Neural crest cell (in vitro differentiated cells): ENCODE measurements at regions not wholly inside any gene's neighbourhood (a gene's known extent, or its start where the extent isn't known, plus 50 kb on each side); places are given as distances from the start of the nearest gene placed in this dataset.

ENCODE experiments used
- DNase-seq: peaks from one replicate; pipeline ENCODE4 v3.0.0; 2021; ENCODE audit warnings: low read depth, mixed read lengths, low spot score
- H3K27ac Mint-ChIP-seq: one replicate; pipeline ENCODE4 v1.8.0; 2021; ENCODE audit warnings: mild to moderate bottlenecking, mixed read lengths; ENCODE audit not compliant: unreplicated experiment
- H3K27me3 Mint-ChIP-seq: 2 replicates; pipeline ENCODE4 v1.8.0; 2021; ENCODE audit warnings: low read depth, mild to moderate bottlenecking, mixed read lengths
- H3K36me3 Mint-ChIP-seq: 2 replicates; pipeline ENCODE4 v1.8.0; 2021; ENCODE audit warnings: low read depth, mild to moderate bottlenecking, mixed read lengths
- H3K4me1 Mint-ChIP-seq: 2 replicates; pipeline ENCODE4 v1.8.0; 2021; ENCODE audit warnings: mixed read lengths
- H3K4me3 Mint-ChIP-seq: one replicate; pipeline ENCODE4 v1.8.0; 2021; ENCODE audit warnings: mild to moderate bottlenecking, mixed read lengths
- H3K9me3 Mint-ChIP-seq: 2 replicates; pipeline ENCODE4 v1.8.0; 2021; ENCODE audit warnings: mixed read lengths
- CTCF ChIP-seq: fragments of 200-600 bp; sonication (generic); conservative IDR thresholded peaks from 2 replicates; pipeline ENCODE4 v1.5.0; 2021; ENCODE audit warnings: antibody characterized with exemption, mild to moderate bottlenecking

- Mint-ChIP-seq H3K36me3 (no peaks in the 10 kb centered on the region), H3K9me3 (no peaks in the 10 kb centered on the region), H3K4me3 (no peak overlapping the region), H3K27ac (no peak overlapping the region), H3K27me3 (peaks cover 2% of the 10 kb centered on the region), H3K4me1 (no peaks in the 10 kb centered on the region)
- TF ChIP-seq CTCF = no peak
- DNase-seq = no peak
Measured at GRCh38 chr2:239517686-239518085, 116.9 kb upstream of the HDAC4 start.

GRCh38 chr2:239516954-239517305, 116.1 kb upstream of the HDAC4 start:
- Mint-ChIP-seq H3K4me1 (no peaks in the 10 kb centered on the region), H3K27me3 (peaks cover 2% of the 10 kb centered on the region), H3K36me3 (no peaks in the 10 kb centered on the region), H3K9me3 (no peaks in the 10 kb centered on the region), H3K27ac (no peak overlapping the region), H3K4me3 (no peak overlapping the region)
- no peak for DNase-seq
- TF ChIP-seq CTCF = no peak

DNA sequence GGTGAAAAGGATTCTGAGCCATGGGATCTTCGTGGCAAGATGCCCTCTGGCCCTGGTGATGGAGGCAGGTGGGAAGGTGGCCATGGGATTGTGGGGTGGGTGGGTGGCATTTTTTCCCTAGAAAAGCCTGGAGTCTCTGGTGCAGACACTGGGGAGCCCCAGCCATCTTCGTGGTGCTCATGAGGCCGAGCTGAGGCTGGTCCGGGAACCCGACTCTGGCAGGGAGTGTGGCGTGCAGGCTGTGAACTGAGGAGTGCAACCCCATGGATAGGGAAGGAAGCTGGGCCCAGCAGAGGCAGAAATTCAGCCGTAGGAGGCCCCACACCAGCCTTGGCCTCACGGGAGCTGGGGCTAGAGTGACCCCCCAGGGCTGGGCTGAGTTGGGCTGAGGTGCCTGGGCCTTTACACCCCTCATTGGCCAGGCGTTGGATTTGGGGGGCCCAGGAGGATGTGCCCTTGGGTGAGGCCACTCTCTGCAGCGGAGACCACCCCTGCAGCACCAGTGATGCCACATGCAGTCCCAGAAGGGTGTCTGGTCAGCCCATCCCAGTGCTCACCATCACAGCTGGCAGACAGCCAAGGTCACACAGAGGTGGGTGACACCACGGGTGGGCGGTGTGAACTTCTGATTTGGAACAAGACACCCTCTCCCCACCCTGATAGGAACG, 115.6 kb upstream of the HDAC4 start:
- H3K4me3 Mint-ChIP-seq = no peak overlapping the region
- DNase-seq = no peak
- no peaks in the 10 kb centered on the region for H3K4me1 Mint-ChIP-seq
- peaks cover 2% of the 10 kb centered on the region for H3K27me3 Mint-ChIP-seq
- no peak overlapping the region for H3K27ac Mint-ChIP-seq
- H3K36me3 Mint-ChIP-seq = no peaks in the 10 kb centered on the region
- no peak for TF ChIP-seq CTCF
- H3K9me3 Mint-ChIP-seq = no peaks in the 10 kb centered on the region

DNA sequence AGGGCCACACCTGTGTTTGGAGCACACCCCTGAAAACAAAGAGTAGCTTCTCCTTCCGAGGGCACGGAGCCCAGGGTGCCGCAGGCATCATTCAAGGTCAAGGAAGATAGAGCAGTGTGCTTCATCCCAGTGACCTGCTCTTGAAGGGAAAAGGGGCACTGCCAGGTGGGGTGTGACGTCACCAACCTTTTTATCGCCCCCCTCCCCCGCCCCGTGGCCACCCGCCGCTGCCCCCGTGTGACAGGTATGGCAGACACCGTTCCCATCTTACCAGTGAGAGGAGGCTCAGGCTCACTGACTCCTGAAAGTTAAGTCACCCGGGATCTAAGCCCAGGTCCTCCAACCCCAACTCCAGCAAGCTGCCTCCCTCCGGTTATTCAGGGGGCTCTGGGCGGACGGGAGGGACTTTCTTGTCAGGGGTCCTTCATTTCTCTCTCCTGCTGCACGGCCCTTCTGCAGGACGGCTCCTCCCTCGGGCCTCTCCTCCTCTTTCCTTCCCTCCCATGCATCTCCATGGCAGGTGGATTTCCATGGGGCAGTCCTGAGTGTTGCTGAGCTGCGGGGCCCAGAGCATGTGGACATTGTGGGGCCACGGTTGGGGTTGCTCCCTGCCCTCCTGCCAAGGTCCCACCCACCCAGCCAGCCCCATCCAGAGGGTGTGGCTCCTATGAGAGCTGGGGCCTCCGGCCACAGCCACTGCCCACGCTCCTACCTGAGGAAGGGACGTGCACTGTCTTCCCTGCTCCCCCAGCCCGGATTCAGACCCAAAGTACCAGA, 114.1 kb upstream of the HDAC4 start:
- Mint-ChIP-seq H3K27ac (no peak overlapping the region), H3K9me3 (no peaks in the 10 kb centered on the region), H3K4me3 (no peak overlapping the region), H3K36me3 (no peaks in the 10 kb centered on the region), H3K4me1 (no peaks in the 10 kb centered on the region), H3K27me3 (peaks cover 2% of the 10 kb centered on the region)
- TF ChIP-seq CTCF = no peak
- no peak for DNase-seq

- no peak overlapping the region for H3K27ac Mint-ChIP-seq
- no peak overlapping the region for H3K4me3 Mint-ChIP-seq
- peaks cover 4% of the 10 kb centered on the region for H3K27me3 Mint-ChIP-seq
- no peak for DNase-seq
- H3K36me3 Mint-ChIP-seq = no peaks in the 10 kb centered on the region
- no peak for TF ChIP-seq CTCF
- no peaks in the 10 kb centered on the region for H3K9me3 Mint-ChIP-seq
- no peaks in the 10 kb centered on the region for H3K4me1 Mint-ChIP-seq
Measured at GRCh38 chr2:239512054-239512453, 111.2 kb upstream of the HDAC4 start.
